Karpas-422 (cell line): ENCODE measurements at regions not wholly inside any gene's neighbourhood (a gene's known extent, or its start where the extent isn't known, plus 50 kb on each side); places are given as distances from the start of the nearest gene placed in this dataset.

Source experiments
- DNase-seq: peaks from one replicate; pipeline ENCODE4 v3.0.0-alpha.2; 2015
- H2AFZ ChIP-seq: fragments of 200-600 bp; sonication (generic); 2 replicates; pipeline ENCODE4 v1.6.1; 2014; ENCODE audit warnings: antibody characterized with exemption, low read length, mixed read lengths
- H3K27ac ChIP-seq: fragments of 200-600 bp; sonication (generic); 2 replicates; pipeline ENCODE4 v1.5.1; 2014; ENCODE audit warnings: mild to moderate bottlenecking, low read length, moderate library complexity
- H3K27me3 ChIP-seq: fragments of 200-600 bp; sonication (generic); 2 replicates; pipeline ENCODE4 v1.6.1; 2014; ENCODE audit warnings: low read length, mixed read lengths
- H3K36me3 ChIP-seq: fragments of 200-600 bp; sonication (generic); 2 replicates; pipeline ENCODE4 v1.6.1; 2014; ENCODE audit warnings: low read length, mixed read lengths; ENCODE audit not compliant: insufficient read depth
- H3K4me1 ChIP-seq: fragments of 200-600 bp; sonication (generic); 2 replicates; pipeline ENCODE4 v1.6.1; 2014; ENCODE audit warnings: mild to moderate bottlenecking, low read length, mixed read lengths
- H3K4me2 ChIP-seq: fragments of 200-600 bp; sonication (generic); 2 replicates; pipeline ENCODE4 v1.6.1; 2014; ENCODE audit warnings: low read length, low read depth, mild to moderate bottlenecking; ENCODE audit not compliant: poor library complexity, severe bottlenecking
- H3K4me3 ChIP-seq: fragments of 200-600 bp; sonication (generic); 2 replicates; pipeline ENCODE4 v1.5.1; 2014; ENCODE audit warnings: mild to moderate bottlenecking, antibody characterized with exemption, low read length, mixed read lengths
- H3K79me2 ChIP-seq: fragments of 200-600 bp; sonication (generic); 2 replicates; pipeline ENCODE4 v1.6.1; 2014; ENCODE audit warnings: mild to moderate bottlenecking, low read length, mixed read lengths
- H3K9ac ChIP-seq: fragments of 200-600 bp; sonication (generic); 2 replicates; pipeline ENCODE4 v1.6.0; 2014; ENCODE audit warnings: low read length
- H3K9me2 ChIP-seq: fragments of 200-600 bp; sonication (generic), shearing (Covaris generic); replicated peaks from 2 replicates; pipeline ENCODE4 v1.6.0; 2014; ENCODE audit warnings: mild to moderate bottlenecking, low read length, moderate library complexity; ENCODE audit not compliant: insufficient read depth
- H3K9me3 ChIP-seq: fragments of 300-700, 200-600 bp; sonication (generic); 2 replicates; pipeline ENCODE4 v1.6.1; 2014; ENCODE audit warnings: low read length, mixed read lengths
- H4K20me1 ChIP-seq: fragments of 200-600 bp; sonication (generic); 2 replicates; pipeline ENCODE4 v1.6.1; 2014; ENCODE audit warnings: mild to moderate bottlenecking, antibody characterized with exemption, low read length, low read depth; ENCODE audit not compliant: insufficient read depth

GRCh38 chr19:27751044-27751391 lies 1461.9 kb downstream of the UQCRFS1 start:
- Histone ChIP-seq H3K9me3 (peaks cover 4% of the 10 kb centered on the region; the same call in 1 of the 2 replicates), H3K36me3 (no peaks in the 10 kb centered on the region)

GRCh38 chr19:27750391-27751043 lies 1462.4 kb downstream of the UQCRFS1 start:
- Histone ChIP-seq H3K36me3 (no peaks in the 10 kb centered on the region), H3K4me2 (no peak overlapping the region), H3K9ac (no peak overlapping the region), H3K4me1 (no peaks in the 10 kb centered on the region), H2AFZ (no peak overlapping the region), H3K79me2 (no peaks in the 10 kb centered on the region), H3K9me3 (peaks cover 6% of the 10 kb centered on the region; the same call in 1 of the 2 replicates), H3K4me3 (no peak overlapping the region), H3K27me3 (no peaks in the 10 kb centered on the region), H3K9me2 (no peaks in the 10 kb centered on the region), H3K27ac (no peak overlapping the region), H4K20me1 (no peaks in the 10 kb centered on the region)
- no peak for DNase-seq

More at GRCh38 chr19:27751044-27751391, 1461.9 kb downstream of the UQCRFS1 start:
- H3K27ac ChIP-seq: no peak overlapping the region
- H3K79me2 ChIP-seq: no peaks in the 10 kb centered on the region
- no peak overlapping the region for H2AFZ ChIP-seq
- no peaks in the 10 kb centered on the region for H3K4me1 ChIP-seq
- H3K27me3 ChIP-seq: no peaks in the 10 kb centered on the region
- H4K20me1 ChIP-seq: no peaks in the 10 kb centered on the region
- DNase-seq: no peak
- H3K9ac ChIP-seq: no peak overlapping the region
- no peak overlapping the region for H3K4me3 ChIP-seq
- H3K4me2 ChIP-seq: no peak overlapping the region
- H3K9me2 ChIP-seq: no peaks in the 10 kb centered on the region

GRCh38 chr19:27748551-27749152 lies 1464.3 kb downstream of the UQCRFS1 start:
- no peak overlapping the region for H3K9ac ChIP-seq
- H2AFZ ChIP-seq: no peak overlapping the region
- no peaks in the 10 kb centered on the region; the same call in 1 of the 2 replicates for H3K36me3 ChIP-seq
- no peaks in the 10 kb centered on the region for H3K79me2 ChIP-seq
- no peak overlapping the region for H3K4me3 ChIP-seq
- H4K20me1 ChIP-seq: no peaks in the 10 kb centered on the region
- H3K9me2 ChIP-seq: no peaks in the 10 kb centered on the region
- H3K27me3 ChIP-seq: no peaks in the 10 kb centered on the region
- H3K4me2 ChIP-seq: no peak overlapping the region
- H3K4me1 ChIP-seq: no peaks in the 10 kb centered on the region
- H3K27ac ChIP-seq: no peak overlapping the region
- no peak for DNase-seq
- H3K9me3 ChIP-seq: peaks cover 5% of the 10 kb centered on the region; the same call in 1 of the 2 replicates

GRCh38 chr19:27746691-27747380 lies 1466.1 kb downstream of the UQCRFS1 start:
- Histone ChIP-seq H3K27me3 (no peaks in the 10 kb centered on the region), H3K9ac (no peak overlapping the region), H2AFZ (no peak overlapping the region), H3K27ac (no peak overlapping the region), H3K9me3 (0 out of 2 replicates have a peak, but pooled peaks cover 3% of the 10 kb centered on the region), H3K4me3 (no peak overlapping the region), H3K36me3 (no peaks in the 10 kb centered on the region; the same call in 1 of the 2 replicates), H3K4me2 (no peak overlapping the region), H4K20me1 (no peaks in the 10 kb centered on the region), H3K4me1 (no peaks in the 10 kb centered on the region), H3K79me2 (no peaks in the 10 kb centered on the region), H3K9me2 (no peaks in the 10 kb centered on the region)
- DNase-seq: no peak

GRCh38 chr19:27745978-27746542 lies 1466.9 kb downstream of the UQCRFS1 start:
- no peaks in the 10 kb centered on the region; the same call in 1 of the 2 replicates for H3K36me3 ChIP-seq
- no peaks in the 10 kb centered on the region for H3K9me2 ChIP-seq
- H3K4me2 ChIP-seq: no peak overlapping the region
- no peaks in the 10 kb centered on the region for H4K20me1 ChIP-seq
- H3K4me3 ChIP-seq: no peak overlapping the region
- no peak for DNase-seq
- no peak overlapping the region for H2AFZ ChIP-seq
- H3K27ac ChIP-seq: no peak overlapping the region
- H3K4me1 ChIP-seq: no peaks in the 10 kb centered on the region
- H3K9ac ChIP-seq: no peak overlapping the region
- H3K79me2 ChIP-seq: no peaks in the 10 kb centered on the region
- no peaks in the 10 kb centered on the region for H3K27me3 ChIP-seq
- H3K9me3 ChIP-seq: 0 out of 2 replicates have a peak, but pooled peaks cover 3% of the 10 kb centered on the region

- H3K9me3 ChIP-seq: 0 out of 2 replicates have a peak, but pooled peaks cover 3% of the 10 kb centered on the region
- H3K4me3 ChIP-seq: no peak overlapping the region
- H3K79me2 ChIP-seq: no peaks in the 10 kb centered on the region
- H3K9me2 ChIP-seq: no peaks in the 10 kb centered on the region
- no peaks in the 10 kb centered on the region for H3K27me3 ChIP-seq
- H3K4me1 ChIP-seq: no peaks in the 10 kb centered on the region
- H4K20me1 ChIP-seq: no peaks in the 10 kb centered on the region
- DNase-seq: no peak
- H3K27ac ChIP-seq: no peak overlapping the region
- H3K9ac ChIP-seq: no peak overlapping the region
- no peak overlapping the region for H2AFZ ChIP-seq
- H3K36me3 ChIP-seq: peaks cover 1% of the 10 kb centered on the region; the same call in 1 of the 2 replicates
- no peak overlapping the region for H3K4me2 ChIP-seq
Measured at GRCh38 chr19:27744926-27745768, 1467.8 kb downstream of the UQCRFS1 start.

- no peaks in the 10 kb centered on the region for H3K27me3 ChIP-seq
- H4K20me1 ChIP-seq: no peaks in the 10 kb centered on the region
- H2AFZ ChIP-seq: no peak overlapping the region
- H3K4me3 ChIP-seq: no peak overlapping the region
- H3K27ac ChIP-seq: no peak overlapping the region
- H3K4me1 ChIP-seq: no peaks in the 10 kb centered on the region
- no peaks in the 10 kb centered on the region for H3K79me2 ChIP-seq
- no peak for DNase-seq
- H3K36me3 ChIP-seq: peaks cover 10% of the 10 kb centered on the region; the same call in 1 of the 2 replicates
- H3K9me2 ChIP-seq: no peaks in the 10 kb centered on the region
- H3K9ac ChIP-seq: no peak overlapping the region
- H3K4me2 ChIP-seq: no peak overlapping the region
- H3K9me3 ChIP-seq: peaks cover 11% of the 10 kb centered on the region
Measured at GRCh38 chr19:27742041-27742440, 1470.9 kb downstream of the UQCRFS1 start.
